ENCODE measurements at regions not wholly inside any gene's neighbourhood (a gene's known extent, or its start where the extent isn't known, plus 50 kb on each side); places are given as distances from the start of the nearest gene placed in this dataset.

GRCh38 chr3:56962922-56963321, 97.5 kb upstream of the SPATA12 start:
- no peak for TF ChIP-seq EZH2phosphoT487 (conservative IDR thresholded peaks at IDR 0.05; ENCODE audit: low read length)
- TF ChIP-seq CTCF (IDR thresholded peaks at IDR 0.05; ENCODE audit: insufficient read depth, low read length, poor library complexity, severe bottlenecking), result no peak
- H3K4me2 ChIP-seq (ENCODE audit: low read depth, low read length, poor library complexity, severe bottlenecking), result no peak overlapping the region
- no peak overlapping the region for H3K9ac ChIP-seq (ENCODE audit: low read length)
- no peaks in the 10 kb centered on the region for H3K9me3 ChIP-seq (ENCODE audit: insufficient read depth, low read length)
- no peaks in the 10 kb centered on the region for H3K27me3 ChIP-seq (ENCODE audit: low read length)
- H3F3A ChIP-seq (ENCODE audit: insufficient read depth), result no peaks in the 10 kb centered on the region
- no peak overlapping the region for H2AFZ ChIP-seq (ENCODE audit: low read depth, low read length, severe bottlenecking)
- H3K4me3 ChIP-seq (ENCODE audit: insufficient read depth, low read length, poor library complexity, severe bottlenecking), result no peak overlapping the region
- no peak overlapping the region for H3K27ac ChIP-seq (ENCODE audit: low read depth, low read length)
- H3K9me2 ChIP-seq (replicated peaks; ENCODE audit: insufficient read depth, low read length), result no peaks in the 10 kb centered on the region
- H3K36me3 ChIP-seq (ENCODE audit: low read length), result no peaks in the 10 kb centered on the region
- no peaks in the 10 kb centered on the region for H3K79me2 ChIP-seq (ENCODE audit: insufficient read depth, low read length)
- H4K20me1 ChIP-seq (ENCODE audit: low read depth, low read length), result no peaks in the 10 kb centered on the region

- H3K36me3 ChIP-seq (ENCODE audit: low read length), result no peaks in the 10 kb centered on the region
These were observed 98.3 kb upstream of the SPATA12 start for GRCh38 chr3:56962206-56962605.

GRCh38 chr3:56960234-56960917, 100.1 kb upstream of the SPATA12 start:
- no peak for TF ChIP-seq EZH2phosphoT487 (conservative IDR thresholded peaks at IDR 0.05; ENCODE audit: low read length)
- TF ChIP-seq CTCF (IDR thresholded peaks at IDR 0.05; ENCODE audit: insufficient read depth, low read length, poor library complexity, severe bottlenecking), result no peak
- Histone ChIP-seq H3K4me2 (ENCODE audit: low read depth, low read length, poor library complexity, severe bottlenecking) (no peak overlapping the region), H3K9ac (ENCODE audit: low read length) (no peak overlapping the region), H3K9me2 (replicated peaks; ENCODE audit: insufficient read depth, low read length) (no peaks in the 10 kb centered on the region), H2AFZ (ENCODE audit: low read depth, low read length, severe bottlenecking) (no peak overlapping the region), H3F3A (ENCODE audit: insufficient read depth) (no peaks in the 10 kb centered on the region), H3K79me2 (ENCODE audit: insufficient read depth, low read length) (no peaks in the 10 kb centered on the region), H3K36me3 (ENCODE audit: low read length) (no peaks in the 10 kb centered on the region), H3K27me3 (ENCODE audit: low read length) (no peaks in the 10 kb centered on the region), H3K4me3 (ENCODE audit: insufficient read depth, low read length, poor library complexity, severe bottlenecking) (no peak overlapping the region), H3K9me3 (ENCODE audit: insufficient read depth, low read length) (no peaks in the 10 kb centered on the region), H4K20me1 (ENCODE audit: low read depth, low read length) (no peaks in the 10 kb centered on the region), H3K27ac (ENCODE audit: low read depth, low read length) (no peak overlapping the region)

More at GRCh38 chr3:56962206-56962605, 98.3 kb upstream of the SPATA12 start:
- Histone ChIP-seq H3K4me2 (ENCODE audit: low read depth, low read length, poor library complexity, severe bottlenecking) (no peak overlapping the region), H3K9me2 (replicated peaks; ENCODE audit: insufficient read depth, low read length) (no peaks in the 10 kb centered on the region), H2AFZ (ENCODE audit: low read depth, low read length, severe bottlenecking) (no peak overlapping the region), H3K27me3 (ENCODE audit: low read length) (no peaks in the 10 kb centered on the region), H3K9me3 (ENCODE audit: insufficient read depth, low read length) (no peaks in the 10 kb centered on the region), H4K20me1 (ENCODE audit: low read depth, low read length) (no peaks in the 10 kb centered on the region), H3F3A (ENCODE audit: insufficient read depth) (no peaks in the 10 kb centered on the region), H3K9ac (ENCODE audit: low read length) (no peak overlapping the region), H3K4me3 (ENCODE audit: insufficient read depth, low read length, poor library complexity, severe bottlenecking) (no peak overlapping the region), H3K27ac (ENCODE audit: low read depth, low read length) (no peak overlapping the region), H3K79me2 (ENCODE audit: insufficient read depth, low read length) (no peaks in the 10 kb centered on the region)
- TF ChIP-seq EZH2phosphoT487 (conservative IDR thresholded peaks at IDR 0.05; ENCODE audit: low read length) (no peak), CTCF (IDR thresholded peaks at IDR 0.05; ENCODE audit: insufficient read depth, low read length, poor library complexity, severe bottlenecking) (no peak)

All from SU-DHL-6 (cell line).